ENCODE measurements at regions not wholly inside any gene's neighbourhood (a gene's known extent, or its start where the extent isn't known, plus 50 kb on each side); places are given as distances from the start of the nearest gene placed in this dataset.

DNA sequence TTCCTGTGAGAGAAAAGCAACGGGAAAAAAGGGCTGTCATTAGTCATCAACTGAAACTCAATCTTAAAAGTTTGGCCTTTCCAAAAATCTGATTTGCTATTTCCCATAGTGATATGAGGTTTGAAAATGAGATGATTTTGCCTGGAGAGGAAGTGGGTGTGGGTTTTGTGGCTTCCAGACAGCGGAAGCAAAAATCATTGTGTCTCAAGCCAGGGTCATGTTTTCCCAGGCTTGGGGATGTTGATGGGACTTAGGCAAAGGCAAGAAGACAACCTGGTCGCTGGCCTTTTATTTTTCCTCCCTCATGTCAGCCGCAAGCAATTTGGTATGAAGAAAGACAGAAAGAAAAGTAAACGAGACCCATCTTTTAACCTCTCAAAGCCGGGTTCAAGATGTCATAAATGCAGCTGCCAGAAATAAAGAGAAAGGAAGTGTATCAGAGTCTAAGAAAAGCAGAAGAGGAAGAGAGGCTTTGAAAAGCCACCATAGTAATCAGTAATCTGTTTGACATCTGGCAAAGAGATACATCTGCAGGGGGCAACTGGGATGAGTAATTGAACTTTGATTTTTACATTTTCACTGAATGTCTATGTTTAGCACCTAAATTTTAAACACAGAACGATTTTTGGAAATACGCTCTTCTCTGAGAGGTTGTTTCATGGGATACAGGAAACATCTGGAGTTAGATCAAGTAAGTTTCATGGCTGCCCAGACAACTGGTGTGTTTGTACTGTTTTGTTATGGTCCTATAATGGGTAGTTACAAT, 521.6 kb upstream of the SLIT2 start:
- H3K27ac ChIP-seq = no peak overlapping the region
- 34 to 50% methylated on average over 8 of the region's 8 CpGs for WGBS, 2 donors
- DNase-seq = no peak
- H3K27me3 ChIP-seq = no peaks in the 10 kb centered on the region
- TF ChIP-seq CTCF (IDR thresholded peaks at IDR 0.05) (no peak), POLR2A (IDR thresholded peaks at IDR 0.05) (no peak)
- peaks cover 0 to 6% (median 0%) of the 10 kb centered on the region in 3 donors for H3K9me3 ChIP-seq
- intact Hi-C loops (cut with DNase I) = no loop called here
- H3K4me3 ChIP-seq = no peak overlapping the region
- H3K36me3 ChIP-seq = no peaks in the 10 kb centered on the region
- H3K4me1 ChIP-seq = no peaks in the 10 kb centered on the region

DNA sequence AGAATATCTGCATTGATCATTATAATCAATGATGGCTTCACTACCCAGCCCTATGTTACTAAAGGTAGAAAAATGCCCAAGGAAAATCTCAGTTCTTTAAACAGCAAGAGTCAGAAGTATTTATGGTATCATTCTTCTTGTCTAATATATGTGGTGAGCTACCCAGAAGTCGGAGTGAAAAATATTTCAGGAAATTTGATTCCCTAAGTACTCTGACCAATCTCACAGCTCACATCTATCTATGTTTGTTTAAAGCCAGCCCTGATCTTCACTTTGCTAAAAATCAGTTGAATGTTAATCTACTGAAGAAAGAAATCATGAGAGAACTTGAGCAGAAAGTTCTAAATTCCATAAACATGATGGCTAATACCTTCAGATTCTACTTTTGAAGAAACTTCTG, 522.9 kb upstream of the SLIT2 start:
- H3K27ac ChIP-seq = no peak overlapping the region
- no peak for DNase-seq
- H3K4me1 ChIP-seq = no peaks in the 10 kb centered on the region
- H3K27me3 ChIP-seq = no peaks in the 10 kb centered on the region
- no peaks in the 10 kb centered on the region for H3K36me3 ChIP-seq
- WGBS, 2 donors = 60 to 75% methylated on average over 1 of the region's 1 CpG
- peaks cover 0 to 6% (median 0%) of the 10 kb centered on the region in 3 donors for H3K9me3 ChIP-seq
- TF ChIP-seq CTCF (IDR thresholded peaks at IDR 0.05) (no peak), POLR2A (IDR thresholded peaks at IDR 0.05) (no peak)
- H3K4me3 ChIP-seq = no peak overlapping the region
- intact Hi-C loops (cut with DNase I) = no loop called here

- WGBS, 2 donors = 83 to 94% methylated on average over 8 of the region's 8 CpGs
- Histone ChIP-seq H3K36me3 (no peaks in the 10 kb centered on the region), H3K4me3 (no peak overlapping the region), H3K9me3 (peaks cover 0 to 6% (median 0%) of the 10 kb centered on the region in 3 donors), H3K4me1 (no peaks in the 10 kb centered on the region), H3K27me3 (no peaks in the 10 kb centered on the region), H3K27ac (no peak overlapping the region)
- no peak for DNase-seq
- TF ChIP-seq CTCF (IDR thresholded peaks at IDR 0.05) (no peak), POLR2A (IDR thresholded peaks at IDR 0.05) (no peak)
- intact Hi-C loops (cut with DNase I) = no loop called here
These were observed 524.6 kb upstream of the SLIT2 start for GRCh38 chr4:19727141-19727540.

GRCh38 chr4:19725130-19725529, 526.6 kb upstream of the SLIT2 start:
- Histone ChIP-seq H3K9me3 (no peaks in the 10 kb centered on the region), H3K4me3 (no peak overlapping the region), H3K27ac (no peak overlapping the region), H3K4me1 (no peaks in the 10 kb centered on the region), H3K27me3 (no peaks in the 10 kb centered on the region), H3K36me3 (no peaks in the 10 kb centered on the region)
- WGBS, 2 donors = 85 to 88% methylated on average over 3 of the region's 3 CpGs
- DNase-seq = no peak
- TF ChIP-seq CTCF (IDR thresholded peaks at IDR 0.05) (no peak), POLR2A (IDR thresholded peaks at IDR 0.05) (no peak)
- intact Hi-C loops (cut with DNase I) = no loop called here

GRCh38 chr4:19722404-19722803, 529.3 kb upstream of the SLIT2 start:
- 26 to 45% methylated on average over 1 of the region's 1 CpG for whole genome bisulfite sequencing, 2 donors
- Histone ChIP-seq H3K9me3 (no peaks in the 10 kb centered on the region), H3K27me3 (no peaks in the 10 kb centered on the region), H3K27ac (no peak overlapping the region), H3K36me3 (no peaks in the 10 kb centered on the region), H3K4me1 (no peaks in the 10 kb centered on the region), H3K4me3 (no peak overlapping the region)
- TF ChIP-seq CTCF (IDR thresholded peaks at IDR 0.05) (no peak), POLR2A (IDR thresholded peaks at IDR 0.05) (no peak)
- intact Hi-C loops (cut with DNase I) = no loop called here
- DNase-seq = no peak

All from esophagus squamous epithelium (tissue), 5 donors.